ENCODE measurements at regions not wholly inside any gene's neighbourhood (a gene's known extent, or its start where the extent isn't known, plus 50 kb on each side); places are given as distances from the start of the nearest gene placed in this dataset.

- ChIA-PET CTCF (no interaction called here), POLR2A (no interaction called here)
- Histone ChIP-seq H3K9me3 (ENCODE audit: control insufficient read depth, insufficient read depth, low read depth, low read length) (no peaks in the 10 kb centered on the region), H3K4me3 (ENCODE audit: low read depth, low read length) (no peak overlapping the region), H3K36me3 (ENCODE audit: control insufficient read depth in 2 of 2, insufficient read depth in 1 of 2, low read length in 2 of 2) (no peaks in the 10 kb centered on the region), H3K4me1 (ENCODE audit: control insufficient read depth, insufficient read depth, low read length) (no peaks in the 10 kb centered on the region), H3K27ac (ENCODE audit: extremely low read depth, low read depth, low read length) (no peak overlapping the region)
- TF ChIP-seq ZNF2 (tag by site-specific recombination; IDR thresholded peaks at IDR 0.05): no peak
- no peak for TF ChIP-seq ZNF114 (tag by site-specific recombination; IDR thresholded peaks at IDR 0.05)
- no peak for TF ChIP-seq ZNF660 (tag by site-specific recombination; IDR thresholded peaks at IDR 0.05)
- no peak for TF ChIP-seq BCL11B (tag by site-specific recombination; IDR thresholded peaks at IDR 0.05; ENCODE audit: low read depth)
- no peak for TF ChIP-seq ZNF704 (tag by site-specific recombination; IDR thresholded peaks at IDR 0.05)
Measured at GRCh38 chr11:35887737-35888136, 56.1 kb upstream of the LDLRAD3 start.

GRCh38 chr11:35888961-35889360 is 54.9 kb upstream of the LDLRAD3 start:
- TF ChIP-seq ZNF23 (tag by site-specific recombination; IDR thresholded peaks at IDR 0.05; ENCODE audit: borderline replicate concordance) (no peak), ZNF621 (tag by site-specific recombination; IDR thresholded peaks at IDR 0.05) (no peak), PRDM1 (tag by site-specific recombination; IDR thresholded peaks at IDR 0.05) (no peak), BCL11B (tag by site-specific recombination; IDR thresholded peaks at IDR 0.05; ENCODE audit: low read depth) (no peak), ZBTB49 (tag by site-specific recombination; IDR thresholded peaks at IDR 0.05; ENCODE audit: low read depth) (no peak), TRIM28 (IDR thresholded peaks at IDR 0.05; ENCODE audit: borderline replicate concordance, low read length) (no peak), ZNF184 (tag by site-specific recombination; IDR thresholded peaks at IDR 0.05) (no peak), ZNF140 (tag by site-specific recombination; IDR thresholded peaks at IDR 0.05) (no peak), ZNF610 (tag by site-specific recombination; IDR thresholded peaks at IDR 0.05; ENCODE audit: borderline replicate concordance) (no peak), IKZF3 (tag by site-specific recombination; IDR thresholded peaks at IDR 0.05) (no peak), ZNF48 (tag by site-specific recombination; IDR thresholded peaks at IDR 0.05) (no peak), ZNF311 (tag by site-specific recombination; IDR thresholded peaks at IDR 0.05; ENCODE audit: borderline replicate concordance) (no peak), ZSCAN16 (tag by site-specific recombination; IDR thresholded peaks at IDR 0.05) (no peak), ZNF623 (tag by site-specific recombination; IDR thresholded peaks at IDR 0.05) (no peak), KLF7 (tag by site-specific recombination; IDR thresholded peaks at IDR 0.05; ENCODE audit: borderline replicate concordance) (no peak), ZFP37 (tag by site-specific recombination; IDR thresholded peaks at IDR 0.05) (no peak)
- H3K27ac ChIP-seq (ENCODE audit: extremely low read depth, low read depth, low read length): no peak overlapping the region
- no peaks in the 10 kb centered on the region for H3K36me3 ChIP-seq (ENCODE audit: control insufficient read depth in 2 of 2, insufficient read depth in 1 of 2, low read length in 2 of 2)
- H3K4me3 ChIP-seq (ENCODE audit: low read depth, low read length): no peak overlapping the region
- CTCF ChIA-PET: no interaction called here
- POLR2A ChIA-PET: no interaction called here
- no peaks in the 10 kb centered on the region for H3K4me1 ChIP-seq (ENCODE audit: control insufficient read depth, insufficient read depth, low read length)
- H3K9me3 ChIP-seq (ENCODE audit: control insufficient read depth, insufficient read depth, low read depth, low read length): no peaks in the 10 kb centered on the region

GRCh38 chr11:35891096-35891495 is 52.8 kb upstream of the LDLRAD3 start:
- ChIA-PET CTCF (no interaction called here), POLR2A (no interaction called here)
- no peak overlapping the region for H3K4me3 ChIP-seq (ENCODE audit: low read depth, low read length)
- H3K36me3 ChIP-seq (ENCODE audit: control insufficient read depth in 2 of 2, insufficient read depth in 1 of 2, low read length in 2 of 2): no peaks in the 10 kb centered on the region
- H3K9me3 ChIP-seq (ENCODE audit: control insufficient read depth, insufficient read depth, low read depth, low read length): no peaks in the 10 kb centered on the region
- TF ChIP-seq ZIC2 (tag by site-specific recombination; IDR thresholded peaks at IDR 0.05) (no peak), ZNF26 (tag by site-specific recombination; IDR thresholded peaks at IDR 0.05) (no peak), ZNF169 (tag by site-specific recombination; IDR thresholded peaks at IDR 0.05) (no peak), INSM2 (tag by site-specific recombination; IDR thresholded peaks at IDR 0.05) (no peak), ZNF138 (tag by site-specific recombination; IDR thresholded peaks at IDR 0.05; ENCODE audit: borderline replicate concordance) (no peak), ZNF184 (tag by site-specific recombination; IDR thresholded peaks at IDR 0.05) (no peak)
- H3K4me1 ChIP-seq (ENCODE audit: control insufficient read depth, insufficient read depth, low read length): no peaks in the 10 kb centered on the region
- H3K27ac ChIP-seq (ENCODE audit: extremely low read depth, low read depth, low read length): no peak overlapping the region
